ENCODE measurements at regions not wholly inside any gene's neighbourhood (a gene's known extent, or its start where the extent isn't known, plus 50 kb on each side); places are given as distances from the start of the nearest gene placed in this dataset.

- H2AFZ ChIP-seq (ENCODE audit: low read depth) = no peak overlapping the region
- TF ChIP-seq, protein P1, sequence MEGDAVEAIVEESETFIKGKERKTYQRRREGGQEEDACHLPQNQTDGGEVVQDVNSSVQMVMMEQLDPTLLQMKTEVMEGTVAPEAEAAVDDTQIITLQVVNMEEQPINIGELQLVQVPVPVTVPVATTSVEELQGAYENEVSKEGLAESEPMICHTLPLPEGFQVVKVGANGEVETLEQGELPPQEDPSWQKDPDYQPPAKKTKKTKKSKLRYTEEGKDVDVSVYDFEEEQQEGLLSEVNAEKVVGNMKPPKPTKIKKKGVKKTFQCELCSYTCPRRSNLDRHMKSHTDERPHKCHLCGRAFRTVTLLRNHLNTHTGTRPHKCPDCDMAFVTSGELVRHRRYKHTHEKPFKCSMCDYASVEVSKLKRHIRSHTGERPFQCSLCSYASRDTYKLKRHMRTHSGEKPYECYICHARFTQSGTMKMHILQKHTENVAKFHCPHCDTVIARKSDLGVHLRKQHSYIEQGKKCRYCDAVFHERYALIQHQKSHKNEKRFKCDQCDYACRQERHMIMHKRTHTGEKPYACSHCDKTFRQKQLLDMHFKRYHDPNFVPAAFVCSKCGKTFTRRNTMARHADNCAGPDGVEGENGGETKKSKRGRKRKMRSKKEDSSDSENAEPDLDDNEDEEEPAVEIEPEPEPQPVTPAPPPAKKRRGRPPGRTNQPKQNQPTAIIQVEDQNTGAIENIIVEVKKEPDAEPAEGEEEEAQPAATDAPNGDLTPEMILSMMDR (conservative IDR thresholded peaks at IDR 0.05; ENCODE audit: low read depth, low read length) = no peak
- H3K27me3 ChIP-seq (ENCODE audit: insufficient read depth, low read depth) = no peaks in the 10 kb centered on the region
- H3K27ac ChIP-seq = no peak overlapping the region
- no peaks in the 10 kb centered on the region for H3K36me3 ChIP-seq (ENCODE audit: insufficient read depth)
- H3K79me2 ChIP-seq (ENCODE audit: insufficient read depth, low read depth) = no peaks in the 10 kb centered on the region
- no peak overlapping the region for H3K4me3 ChIP-seq (IDR thresholded peaks at IDR 0.05; ENCODE audit: insufficient read depth, low read depth, low read length)
- no peak overlapping the region for H3K9ac ChIP-seq
- no peaks in the 10 kb centered on the region for H3K4me1 ChIP-seq (ENCODE audit: low read depth, poor library complexity, severe bottlenecking)
- no peak overlapping the region for H3K4me2 ChIP-seq
- no peaks in the 10 kb centered on the region for H4K20me1 ChIP-seq (ENCODE audit: insufficient read depth)
Measured at GRCh38 chr2:128792476-128793054, 473.9 kb upstream of the HS6ST1 start.

- no peak overlapping the region for H2AFZ ChIP-seq (ENCODE audit: low read depth)
- H3K27me3 ChIP-seq (ENCODE audit: insufficient read depth, low read depth) = no peaks in the 10 kb centered on the region
- H3K79me2 ChIP-seq (ENCODE audit: insufficient read depth, low read depth) = no peaks in the 10 kb centered on the region
- no peak overlapping the region for H3K4me3 ChIP-seq (IDR thresholded peaks at IDR 0.05; ENCODE audit: insufficient read depth, low read depth, low read length)
- no peaks in the 10 kb centered on the region for H3K36me3 ChIP-seq (ENCODE audit: insufficient read depth)
- H3K9ac ChIP-seq = no peak overlapping the region
- no peaks in the 10 kb centered on the region for H4K20me1 ChIP-seq (ENCODE audit: insufficient read depth)
- no peaks in the 10 kb centered on the region for H3K4me1 ChIP-seq (ENCODE audit: low read depth, poor library complexity, severe bottlenecking)
- H3K4me2 ChIP-seq = no peak overlapping the region
- TF ChIP-seq, protein P1 (conservative IDR thresholded peaks at IDR 0.05; ENCODE audit: low read depth, low read length) = no peak
- H3K27ac ChIP-seq = no peak overlapping the region
Measured at GRCh38 chr2:128793404-128793803, 474.7 kb upstream of the HS6ST1 start.

DNA sequence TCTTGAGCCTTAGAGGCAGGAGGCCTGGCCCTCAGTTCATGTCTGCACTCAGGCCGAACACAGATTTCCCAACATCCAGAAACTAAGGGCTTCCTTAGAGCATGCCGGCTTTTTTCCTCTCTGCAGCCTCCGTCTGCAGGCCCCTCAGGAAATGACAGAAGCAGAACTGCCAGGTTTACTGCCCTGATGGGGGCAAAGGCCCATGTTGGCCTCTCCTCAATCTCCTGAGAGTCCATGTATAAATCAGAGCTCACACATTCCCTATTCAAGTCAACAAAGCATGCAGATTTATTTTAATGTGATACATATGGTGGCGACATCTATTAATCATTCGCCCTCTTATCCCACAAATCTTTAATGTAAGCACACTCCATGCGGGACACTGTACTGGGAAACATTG, 475.6 kb upstream of the HS6ST1 start:
- H2AFZ ChIP-seq (ENCODE audit: low read depth) = no peak overlapping the region
- no peaks in the 10 kb centered on the region for H4K20me1 ChIP-seq (ENCODE audit: insufficient read depth)
- H3K79me2 ChIP-seq (ENCODE audit: insufficient read depth, low read depth) = no peaks in the 10 kb centered on the region
- no peak overlapping the region for H3K9ac ChIP-seq
- H3K27me3 ChIP-seq (ENCODE audit: insufficient read depth, low read depth) = no peaks in the 10 kb centered on the region
- TF ChIP-seq, protein P1 (conservative IDR thresholded peaks at IDR 0.05; ENCODE audit: low read depth, low read length) = no peak
- H3K4me2 ChIP-seq = no peak overlapping the region
- H3K4me1 ChIP-seq (ENCODE audit: low read depth, poor library complexity, severe bottlenecking) = no peaks in the 10 kb centered on the region
- no peak overlapping the region for H3K27ac ChIP-seq
- H3K4me3 ChIP-seq (IDR thresholded peaks at IDR 0.05; ENCODE audit: insufficient read depth, low read depth, low read length) = no peak overlapping the region
- no peaks in the 10 kb centered on the region for H3K36me3 ChIP-seq (ENCODE audit: insufficient read depth)

GRCh38 chr2:128796321-128796720, 477.7 kb upstream of the HS6ST1 start:
- Histone ChIP-seq H3K4me2 (no peak overlapping the region), H3K9ac (no peak overlapping the region), H3K4me3 (IDR thresholded peaks at IDR 0.05; ENCODE audit: insufficient read depth, low read depth, low read length) (no peak overlapping the region), H4K20me1 (ENCODE audit: insufficient read depth) (no peaks in the 10 kb centered on the region), H2AFZ (ENCODE audit: low read depth) (no peak overlapping the region), H3K79me2 (ENCODE audit: insufficient read depth, low read depth) (no peaks in the 10 kb centered on the region), H3K27me3 (ENCODE audit: insufficient read depth, low read depth) (no peaks in the 10 kb centered on the region), H3K4me1 (ENCODE audit: low read depth, poor library complexity, severe bottlenecking) (no peaks in the 10 kb centered on the region), H3K36me3 (ENCODE audit: insufficient read depth) (no peaks in the 10 kb centered on the region), H3K27ac (no peak overlapping the region)
- TF ChIP-seq, protein P1 (conservative IDR thresholded peaks at IDR 0.05; ENCODE audit: low read depth, low read length) = no peak

Measured in KMS-11 (cell line).